Spinal cord (tissue), 9 donors: ENCODE measurements at regions not wholly inside any gene's neighbourhood (a gene's known extent, or its start where the extent isn't known, plus 50 kb on each side); places are given as distances from the start of the nearest gene placed in this dataset.

Experiments used
- DNase-seq, 6 donors: peaks; one replicate each; pipeline versions ENCODE4 v3.0.0 to v3.0.0-alpha.2; 2013 to 2015; ENCODE audit warnings: low spot score in 6 of 6, low read depth in 4 of 6
- H3K27ac ChIP-seq: one replicate; pipeline ENCODE4 v1.5.1; 2013; ENCODE audit warnings: low read depth, low read length, control low read depth
- H3K27me3 ChIP-seq: one replicate; pipeline ENCODE4 v1.6.1; 2013; ENCODE audit warnings: low read length; ENCODE audit not compliant: control insufficient read depth, insufficient read depth
- H3K36me3 ChIP-seq: one replicate; pipeline ENCODE4 v1.6.1; 2013; ENCODE audit warnings: low read length; ENCODE audit not compliant: control insufficient read depth, insufficient read depth
- H3K4me1 ChIP-seq: one replicate; pipeline ENCODE4 v1.6.1; 2013; ENCODE audit warnings: low read length; ENCODE audit not compliant: control insufficient read depth, insufficient read depth
- H3K4me3 ChIP-seq: one replicate; pipeline ENCODE4 v1.5.1; 2013; ENCODE audit warnings: low read depth, low read length, control low read depth
- H3K9me3 ChIP-seq: one replicate; pipeline ENCODE4 v1.6.1; 2013; ENCODE audit warnings: low read length; ENCODE audit not compliant: control insufficient read depth, insufficient read depth
- WGBS: methylation state at CpG from one replicate; pipeline ENCODE4 v1.1.5; 2013; ENCODE audit warnings: missing lambda C conversion rate; ENCODE audit not compliant: insufficient coverage; 5-methylcytosine and 5-hydroxymethylcytosine counted together
- donor health status: healthy.

GRCh38 chr10:128825626-128826025 lies 641.4 kb upstream of the MGMT start:
- 17% methylated on average over 1 of the region's 6 CpGs for WGBS
- Histone ChIP-seq H3K9me3 (no peaks in the 10 kb centered on the region), H3K4me1 (peaks cover 3% of the 10 kb centered on the region), H3K27me3 (no peaks in the 10 kb centered on the region), H3K27ac (no peak overlapping the region), H3K4me3 (no peak overlapping the region), H3K36me3 (no peaks in the 10 kb centered on the region)
- DNase-seq, result peak in 1 of 6 donors; percentile 47

GRCh38 chr10:128833671-128834070 lies 633.4 kb upstream of the MGMT start:
- no peaks in the 10 kb centered on the region for H3K36me3 ChIP-seq
- no peak for DNase-seq
- H3K9me3 ChIP-seq, result no peaks in the 10 kb centered on the region
- no peaks in the 10 kb centered on the region for H3K4me1 ChIP-seq
- no peak overlapping the region for H3K27ac ChIP-seq
- H3K27me3 ChIP-seq, result no peaks in the 10 kb centered on the region
- H3K4me3 ChIP-seq, result no peak overlapping the region
- WGBS, result 94% methylated on average over 4 of the region's 5 CpGs

- no peaks in the 10 kb centered on the region for H3K9me3 ChIP-seq
- H3K4me1 ChIP-seq, result peaks cover 4% of the 10 kb centered on the region
- H3K27ac ChIP-seq, result no peak overlapping the region
- no peaks in the 10 kb centered on the region for H3K27me3 ChIP-seq
- no peaks in the 10 kb centered on the region for H3K36me3 ChIP-seq
- 83% methylated on average over 5 of the region's 5 CpGs for WGBS
- no peak for DNase-seq
- no peak overlapping the region for H3K4me3 ChIP-seq
These were observed 631.7 kb upstream of the MGMT start for GRCh38 chr10:128835361-128835760.

GRCh38 chr10:128837478-128837877 lies 629.6 kb upstream of the MGMT start:
- no CpG with 5 or more reads among the region's 2 CpGs for WGBS
- Histone ChIP-seq H3K4me1 (peaks cover 4% of the 10 kb centered on the region), H3K9me3 (no peaks in the 10 kb centered on the region), H3K36me3 (no peaks in the 10 kb centered on the region), H3K4me3 (no peak overlapping the region), H3K27ac (no peak overlapping the region), H3K27me3 (no peaks in the 10 kb centered on the region)
- peak in 1 of 6 donors; percentile 39 for DNase-seq

GRCh38 chr10:128839134-128839533 lies 627.9 kb upstream of the MGMT start:
- WGBS, result 85% methylated on average over 1 of the region's 9 CpGs
- Histone ChIP-seq H3K9me3 (no peaks in the 10 kb centered on the region), H3K27ac (no peak overlapping the region), H3K4me3 (no peak overlapping the region), H3K27me3 (no peaks in the 10 kb centered on the region), H3K4me1 (peaks cover 4% of the 10 kb centered on the region), H3K36me3 (no peaks in the 10 kb centered on the region)
- DNase-seq, result no peak

GRCh38 chr10:128839701-128840100 lies 627.3 kb upstream of the MGMT start:
- Histone ChIP-seq H3K36me3 (no peaks in the 10 kb centered on the region), H3K27ac (no peak overlapping the region), H3K27me3 (no peaks in the 10 kb centered on the region), H3K9me3 (no peaks in the 10 kb centered on the region), H3K4me3 (no peak overlapping the region), H3K4me1 (peaks cover 4% of the 10 kb centered on the region)
- no peak for DNase-seq

- Histone ChIP-seq H3K4me1 (peaks cover 3% of the 10 kb centered on the region), H3K4me3 (no peak overlapping the region), H3K27ac (no peak overlapping the region), H3K27me3 (no peaks in the 10 kb centered on the region), H3K9me3 (no peaks in the 10 kb centered on the region), H3K36me3 (no peaks in the 10 kb centered on the region)
- peak in 1 of 6 donors; percentile 72 for DNase-seq
- no CpG with 5 or more reads among the region's 4 CpGs for WGBS
These were observed 623.1 kb upstream of the MGMT start for GRCh38 chr10:128843972-128844371.

- no peak overlapping the region for H3K27ac ChIP-seq
- no peak overlapping the region for H3K4me3 ChIP-seq
- peaks cover 8% of the 10 kb centered on the region for H3K4me1 ChIP-seq
- no peaks in the 10 kb centered on the region for H3K27me3 ChIP-seq
- H3K9me3 ChIP-seq, result no peaks in the 10 kb centered on the region
- DNase-seq, result no peak
- no peaks in the 10 kb centered on the region for H3K36me3 ChIP-seq
- WGBS, result 100% methylated on average over 2 of the region's 3 CpGs
These were observed 620.1 kb upstream of the MGMT start for GRCh38 chr10:128846927-128847326.

GRCh38 chr10:128848810-128849209 lies 618.2 kb upstream of the MGMT start:
- H3K4me1 ChIP-seq, result peaks cover 25% of the 10 kb centered on the region
- no peak for DNase-seq
- WGBS, result 80% methylated on average over 1 of the region's 5 CpGs
- H3K9me3 ChIP-seq, result no peaks in the 10 kb centered on the region
- H3K27ac ChIP-seq, result no peak overlapping the region
- H3K27me3 ChIP-seq, result no peaks in the 10 kb centered on the region
- no peak overlapping the region for H3K4me3 ChIP-seq
- no peaks in the 10 kb centered on the region for H3K36me3 ChIP-seq

GRCh38 chr10:128850647-128851046 lies 616.4 kb upstream of the MGMT start:
- Histone ChIP-seq H3K4me1 (peaks cover 36% of the 10 kb centered on the region), H3K27me3 (no peaks in the 10 kb centered on the region), H3K36me3 (no peaks in the 10 kb centered on the region), H3K9me3 (no peaks in the 10 kb centered on the region), H3K27ac (no peak overlapping the region), H3K4me3 (no peak overlapping the region)
- DNase-seq, result no peak
- WGBS, result 95% methylated on average over 5 of the region's 8 CpGs
